ENCODE measurements at regions not wholly inside any gene's neighbourhood (a gene's known extent, or its start where the extent isn't known, plus 50 kb on each side); places are given as distances from the start of the nearest gene placed in this dataset.

DNA sequence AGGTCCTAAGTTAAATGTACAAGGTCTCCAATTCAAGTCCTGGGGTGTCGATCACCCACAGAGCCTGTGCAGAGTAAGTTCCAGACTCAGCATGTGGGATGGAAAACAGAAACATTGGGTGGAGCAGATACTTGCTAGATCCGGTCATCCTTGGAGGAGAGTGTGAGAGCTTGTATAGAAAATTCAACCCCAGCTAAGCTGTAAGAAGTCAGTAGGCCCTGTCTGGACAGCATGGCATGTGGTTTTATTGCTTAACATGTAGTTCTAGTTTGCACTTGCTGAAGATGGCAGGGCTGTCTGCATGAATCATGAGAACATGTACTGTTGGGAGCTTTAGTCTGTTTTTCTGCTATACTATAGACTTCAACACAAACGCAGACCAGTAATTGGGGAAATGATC lies 189.6 kb upstream of the RMP24 start:
- RAD21 ChIA-PET (ENCODE audit: unreplicated experiment), result no interaction called here
- BruUV-seq (replicated peaks), result no TSS peak
- no peak overlapping the region for H3K4me2 ChIP-seq (ENCODE audit: control insufficient read depth, insufficient read depth)
- SMC1A ChIA-PET (ENCODE audit: uncharacterized antibody, unreplicated experiment), result no interaction called here
- 57% methylated on average over 3 of the region's 3 CpGs for WGBS (ENCODE audit: insufficient coverage, insufficient replicate concordance, low lambda C conversion rate, missing lambda C conversion rate)
- H3K9me3 ChIP-seq (replicated peaks; ENCODE audit: control insufficient read depth, insufficient read depth, low read length), result no peaks in the 10 kb centered on the region
- no peak for FAIRE-seq
- POLR2A ChIA-PET, result no interaction called here
- in situ Hi-C loops (cut with MboI) (no loop called here), intact Hi-C loops (cut with micrococcal nuclease; ENCODE audit: unreplicated experiment) (no loop called here)
- no peaks in the 10 kb centered on the region for H3K79me2 ChIP-seq (ENCODE audit: control insufficient read depth, insufficient read depth, low read length)
- ATAC-seq, result no peak
- DNase-seq (ENCODE audit: low read depth, low spot score), result no peak
- no peak overlapping the region for H3K4me3 ChIP-seq
- no peak overlapping the region for H3K9ac ChIP-seq (ENCODE audit: control insufficient read depth, insufficient read depth, low read length)
- H3K36me3 ChIP-seq (ENCODE audit: control insufficient read depth in 2 of 2, insufficient read depth in 2 of 2, low read length in 1 of 2), result no peaks in the 10 kb centered on the region
- H3K27ac ChIP-seq (ENCODE audit: control insufficient read depth, insufficient read depth), result no peak overlapping the region
- H4K20me1 ChIP-seq (ENCODE audit: control insufficient read depth, insufficient read depth), result no peaks in the 10 kb centered on the region
- CTCF ChIA-PET, result no interaction called here
- H2AFZ ChIP-seq (ENCODE audit: control insufficient read depth, low read depth, low read length), result no peak overlapping the region
- no peaks in the 10 kb centered on the region for H3K4me1 ChIP-seq (ENCODE audit: control insufficient read depth, insufficient read depth, low read length)
- H3K27me3 ChIP-seq (replicated peaks in 1 of 2; ENCODE audit: control insufficient read depth in 2 of 2, insufficient read depth in 2 of 2, low read length in 1 of 2), result peaks cover 0 to 3% of the 10 kb centered on the region in 2 experiments; a peak in 2 of 4 replicates
- TF ChIP-seq EED (IDR thresholded peaks at IDR 0.05; ENCODE audit: low read depth), result no peak
- no peak for TF ChIP-seq SPI1 (IDR thresholded peaks at IDR 0.05; ENCODE audit: borderline replicate concordance, insufficient read depth, low read depth, low read length)
- TF ChIP-seq EGR1 (IDR thresholded peaks at IDR 0.05; ENCODE audit: borderline replicate concordance in 1 of 2, low read depth in 2 of 2, low read length in 2 of 2), result no peak
- TF ChIP-seq, protein P1, sequence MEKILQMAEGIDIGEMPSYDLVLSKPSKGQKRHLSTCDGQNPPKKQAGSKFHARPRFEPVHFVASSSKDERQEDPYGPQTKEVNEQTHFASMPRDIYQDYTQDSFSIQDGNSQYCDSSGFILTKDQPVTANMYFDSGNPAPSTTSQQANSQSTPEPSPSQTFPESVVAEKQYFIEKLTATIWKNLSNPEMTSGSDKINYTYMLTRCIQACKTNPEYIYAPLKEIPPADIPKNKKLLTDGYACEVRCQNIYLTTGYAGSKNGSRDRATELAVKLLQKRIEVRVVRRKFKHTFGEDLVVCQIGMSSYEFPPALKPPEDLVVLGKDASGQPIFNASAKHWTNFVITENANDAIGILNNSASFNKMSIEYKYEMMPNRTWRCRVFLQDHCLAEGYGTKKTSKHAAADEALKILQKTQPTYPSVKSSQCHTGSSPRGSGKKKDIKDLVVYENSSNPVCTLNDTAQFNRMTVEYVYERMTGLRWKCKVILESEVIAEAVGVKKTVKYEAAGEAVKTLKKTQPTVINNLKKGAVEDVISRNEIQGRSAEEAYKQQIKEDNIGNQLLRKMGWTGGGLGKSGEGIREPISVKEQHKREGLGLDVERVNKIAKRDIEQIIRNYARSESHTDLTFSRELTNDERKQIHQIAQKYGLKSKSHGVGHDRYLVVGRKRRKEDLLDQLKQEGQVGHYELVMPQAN (conservative IDR thresholded peaks at IDR 0.05), result no peak
- TF ChIP-seq, protein P2, sequence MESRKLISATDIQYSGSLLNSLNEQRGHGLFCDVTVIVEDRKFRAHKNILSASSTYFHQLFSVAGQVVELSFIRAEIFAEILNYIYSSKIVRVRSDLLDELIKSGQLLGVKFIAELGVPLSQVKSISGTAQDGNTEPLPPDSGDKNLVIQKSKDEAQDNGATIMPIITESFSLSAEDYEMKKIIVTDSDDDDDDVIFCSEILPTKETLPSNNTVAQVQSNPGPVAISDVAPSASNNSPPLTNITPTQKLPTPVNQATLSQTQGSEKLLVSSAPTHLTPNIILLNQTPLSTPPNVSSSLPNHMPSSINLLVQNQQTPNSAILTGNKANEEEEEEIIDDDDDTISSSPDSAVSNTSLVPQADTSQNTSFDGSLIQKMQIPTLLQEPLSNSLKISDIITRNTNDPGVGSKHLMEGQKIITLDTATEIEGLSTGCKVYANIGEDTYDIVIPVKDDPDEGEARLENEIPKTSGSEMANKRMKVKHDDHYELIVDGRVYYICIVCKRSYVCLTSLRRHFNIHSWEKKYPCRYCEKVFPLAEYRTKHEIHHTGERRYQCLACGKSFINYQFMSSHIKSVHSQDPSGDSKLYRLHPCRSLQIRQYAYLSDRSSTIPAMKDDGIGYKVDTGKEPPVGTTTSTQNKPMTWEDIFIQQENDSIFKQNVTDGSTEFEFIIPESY (IDR thresholded peaks at IDR 0.05), result no peak
- TF ChIP-seq, protein P3, sequence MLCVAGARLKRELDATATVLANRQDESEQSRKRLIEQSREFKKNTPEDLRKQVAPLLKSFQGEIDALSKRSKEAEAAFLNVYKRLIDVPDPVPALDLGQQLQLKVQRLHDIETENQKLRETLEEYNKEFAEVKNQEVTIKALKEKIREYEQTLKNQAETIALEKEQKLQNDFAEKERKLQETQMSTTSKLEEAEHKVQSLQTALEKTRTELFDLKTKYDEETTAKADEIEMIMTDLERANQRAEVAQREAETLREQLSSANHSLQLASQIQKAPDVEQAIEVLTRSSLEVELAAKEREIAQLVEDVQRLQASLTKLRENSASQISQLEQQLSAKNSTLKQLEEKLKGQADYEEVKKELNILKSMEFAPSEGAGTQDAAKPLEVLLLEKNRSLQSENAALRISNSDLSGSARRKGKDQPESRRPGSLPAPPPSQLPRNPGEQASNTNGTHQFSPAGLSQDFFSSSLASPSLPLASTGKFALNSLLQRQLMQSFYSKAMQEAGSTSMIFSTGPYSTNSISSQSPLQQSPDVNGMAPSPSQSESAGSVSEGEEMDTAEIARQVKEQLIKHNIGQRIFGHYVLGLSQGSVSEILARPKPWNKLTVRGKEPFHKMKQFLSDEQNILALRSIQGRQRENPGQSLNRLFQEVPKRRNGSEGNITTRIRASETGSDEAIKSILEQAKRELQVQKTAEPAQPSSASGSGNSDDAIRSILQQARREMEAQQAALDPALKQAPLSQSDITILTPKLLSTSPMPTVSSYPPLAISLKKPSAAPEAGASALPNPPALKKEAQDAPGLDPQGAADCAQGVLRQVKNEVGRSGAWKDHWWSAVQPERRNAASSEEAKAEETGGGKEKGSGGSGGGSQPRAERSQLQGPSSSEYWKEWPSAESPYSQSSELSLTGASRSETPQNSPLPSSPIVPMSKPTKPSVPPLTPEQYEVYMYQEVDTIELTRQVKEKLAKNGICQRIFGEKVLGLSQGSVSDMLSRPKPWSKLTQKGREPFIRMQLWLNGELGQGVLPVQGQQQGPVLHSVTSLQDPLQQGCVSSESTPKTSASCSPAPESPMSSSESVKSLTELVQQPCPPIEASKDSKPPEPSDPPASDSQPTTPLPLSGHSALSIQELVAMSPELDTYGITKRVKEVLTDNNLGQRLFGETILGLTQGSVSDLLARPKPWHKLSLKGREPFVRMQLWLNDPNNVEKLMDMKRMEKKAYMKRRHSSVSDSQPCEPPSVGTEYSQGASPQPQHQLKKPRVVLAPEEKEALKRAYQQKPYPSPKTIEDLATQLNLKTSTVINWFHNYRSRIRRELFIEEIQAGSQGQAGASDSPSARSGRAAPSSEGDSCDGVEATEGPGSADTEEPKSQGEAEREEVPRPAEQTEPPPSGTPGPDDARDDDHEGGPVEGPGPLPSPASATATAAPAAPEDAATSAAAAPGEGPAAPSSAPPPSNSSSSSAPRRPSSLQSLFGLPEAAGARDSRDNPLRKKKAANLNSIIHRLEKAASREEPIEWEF (IDR thresholded peaks at IDR 0.05; ENCODE audit: insufficient replicate concordance, low read depth, low read length), result no peak
- TF ChIP-seq FOXM1 (IDR thresholded peaks at IDR 0.05; ENCODE audit: low read depth, low read length), result no peak
- TF ChIP-seq KAT2A (conservative IDR thresholded peaks at IDR 0.05; ENCODE audit: control insufficient read depth, low read depth, low read length), result no peak
- TF ChIP-seq, protein P4, sequence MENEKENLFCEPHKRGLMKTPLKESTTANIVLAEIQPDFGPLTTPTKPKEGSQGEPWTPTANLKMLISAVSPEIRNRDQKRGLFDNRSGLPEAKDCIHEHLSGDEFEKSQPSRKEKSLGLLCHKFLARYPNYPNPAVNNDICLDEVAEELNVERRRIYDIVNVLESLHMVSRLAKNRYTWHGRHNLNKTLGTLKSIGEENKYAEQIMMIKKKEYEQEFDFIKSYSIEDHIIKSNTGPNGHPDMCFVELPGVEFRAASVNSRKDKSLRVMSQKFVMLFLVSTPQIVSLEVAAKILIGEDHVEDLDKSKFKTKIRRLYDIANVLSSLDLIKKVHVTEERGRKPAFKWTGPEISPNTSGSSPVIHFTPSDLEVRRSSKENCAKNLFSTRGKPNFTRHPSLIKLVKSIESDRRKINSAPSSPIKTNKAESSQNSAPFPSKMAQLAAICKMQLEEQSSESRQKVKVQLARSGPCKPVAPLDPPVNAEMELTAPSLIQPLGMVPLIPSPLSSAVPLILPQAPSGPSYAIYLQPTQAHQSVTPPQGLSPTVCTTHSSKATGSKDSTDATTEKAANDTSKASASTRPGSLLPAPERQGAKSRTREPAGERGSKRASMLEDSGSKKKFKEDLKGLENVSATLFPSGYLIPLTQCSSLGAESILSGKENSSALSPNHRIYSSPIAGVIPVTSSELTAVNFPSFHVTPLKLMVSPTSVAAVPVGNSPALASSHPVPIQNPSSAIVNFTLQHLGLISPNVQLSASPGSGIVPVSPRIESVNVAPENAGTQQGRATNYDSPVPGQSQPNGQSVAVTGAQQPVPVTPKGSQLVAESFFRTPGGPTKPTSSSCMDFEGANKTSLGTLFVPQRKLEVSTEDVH (IDR thresholded peaks at IDR 0.05; ENCODE audit: low read depth, partially characterized antibody), result no peak
- TF ChIP-seq RAD51 (IDR thresholded peaks at IDR 0.05), result no peak
- TF ChIP-seq BCL11A (IDR thresholded peaks at IDR 0.05; ENCODE audit: low read depth, low read length), result no peak
- TF ChIP-seq TBL1XR1 (IDR thresholded peaks at IDR 0.05; ENCODE audit: low read depth, low read length), result no peak
